IMR-90 (cell line): ENCODE measurements at regions not wholly inside any gene's neighbourhood (a gene's known extent, or its start where the extent isn't known, plus 50 kb on each side); places are given as distances from the start of the nearest gene placed in this dataset.

Experiments
- ATAC-seq: fragments of 200-7000 bp; cut with Tn5 transposase; 2 replicates; pipeline ENCODE4 v1.9.1; 2020; ENCODE audit warnings: low read depth, mild to moderate bottlenecking, moderate library complexity
- BruUV-seq: library from RNA; stranded (reverse); fragments of 400-500 nt; replicated peaks from 2 replicates; lab custom pipeline; 2021; lab: Mats Ljungman, UMichigan
- CTCF ChIA-PET: fragments of 300-600 bp; formaldehyde crosslinking; extraction: SDS; loops from one replicate; lab custom pipeline; 2021; ENCODE audit warnings: antibody characterized with exemption; lab: Yijun Ruan, JAX
- POLR2A ChIA-PET: fragments of 300-600 bp; sonication (Branson Sonifier 250); formaldehyde crosslinking; loops from one replicate; lab custom pipeline; 2022; ENCODE audit warnings: antibody characterized with exemption; ENCODE audit not compliant: unreplicated experiment; lab: Charles Lee
- DNase-seq: peaks from one replicate; pipeline ENCODE4 v3.0.0; 2013
- H2AFZ ChIP-seq: replicated peaks from 2 replicates; pipeline ENCODE3; 2013; ENCODE audit warnings: low read length, mild to moderate bottlenecking; ENCODE audit not compliant: poor library complexity
- H2AK5ac ChIP-seq: 2 replicates; pipeline ENCODE4 v1.6.1; 2013; ENCODE audit warnings: low read depth, low read length, inconsistent platforms
- H2AK9ac ChIP-seq: replicated peaks from 2 replicates; pipeline ENCODE3; 2013; ENCODE audit warnings: mild to moderate bottlenecking, low read depth, low read length, moderate library complexity; ENCODE audit not compliant: poor library complexity
- H2BK120ac ChIP-seq: 2 replicates; pipeline ENCODE4 v1.6.1; 2013; ENCODE audit warnings: low read depth, low read length, inconsistent platforms
- H2BK15ac ChIP-seq: 3 replicates; pipeline ENCODE4 v1.6.1; 2013; ENCODE audit warnings: low read depth, low read length, inconsistent platforms
- H2BK20ac ChIP-seq: 2 replicates; pipeline ENCODE4 v1.6.1; 2013; ENCODE audit warnings: low read depth, mild to moderate bottlenecking, inconsistent platforms, low read length, moderate library complexity
- H2BK5ac ChIP-seq: 2 replicates; pipeline ENCODE4 v1.6.1; 2013; ENCODE audit warnings: mild to moderate bottlenecking, low read depth, low read length, inconsistent platforms; ENCODE audit not compliant: poor library complexity, severe bottlenecking
- H3K14ac ChIP-seq: replicated peaks from 2 replicates; pipeline ENCODE4 v1.6.1; 2013; ENCODE audit warnings: low read depth, low read length, inconsistent platforms
- H3K18ac ChIP-seq: 2 replicates; pipeline ENCODE4 v1.6.1; 2013; ENCODE audit warnings: low read depth, low read length, control low read depth
- H3K23ac ChIP-seq: 2 replicates; pipeline ENCODE4 v1.6.1; 2013; ENCODE audit warnings: low read depth, low read length, inconsistent platforms
- H3K27ac ChIP-seq: 2 replicates; pipeline ENCODE4 v1.5.1; 2013; ENCODE audit warnings: mild to moderate bottlenecking, control low read depth, low read length; ENCODE audit not compliant: insufficient read depth
- H3K27me3 ChIP-seq: 2 replicates; pipeline ENCODE4 v1.6.1; 2013; ENCODE audit warnings: low read length; ENCODE audit not compliant: control insufficient read depth, insufficient read depth
- H3K36me3 ChIP-seq: 2 replicates; pipeline ENCODE4 v1.6.1; 2013; ENCODE audit warnings: low read length, mixed read lengths; ENCODE audit not compliant: control insufficient read depth, insufficient read depth
- H3K4ac ChIP-seq: 2 replicates; pipeline ENCODE4 v1.6.1; 2013; ENCODE audit warnings: low read depth, low read length, inconsistent platforms
- H3K4me1 ChIP-seq: 2 replicates; pipeline ENCODE4 v1.6.1; 2013; ENCODE audit warnings: low read length, mixed read lengths; ENCODE audit not compliant: control insufficient read depth, insufficient read depth
- H3K4me2 ChIP-seq: 2 replicates; pipeline ENCODE4 v1.6.1; 2013; ENCODE audit warnings: low read depth, mild to moderate bottlenecking, control low read depth, low read length, moderate library complexity
- H3K4me3 ChIP-seq: 2 replicates; pipeline ENCODE4 v1.5.1; 2013; ENCODE audit warnings: low read depth, mild to moderate bottlenecking, control low read depth, low read length, moderate library complexity; ENCODE audit not compliant: insufficient read depth
- H3K56ac ChIP-seq: 2 replicates; pipeline ENCODE4 v1.6.1; 2013; ENCODE audit warnings: low read length, inconsistent platforms; ENCODE audit not compliant: insufficient read depth; ENCODE audit errors: extremely low read depth
- H3K79me1 ChIP-seq, 2 experiments: 2 replicates each; pipeline ENCODE4 v1.6.1; 2013; ENCODE audit warnings: low read length in 2 of 2, inconsistent platforms in 1 of 2, low read depth in 1 of 2
- H3K9ac ChIP-seq: 2 replicates; pipeline ENCODE4 v1.6.1; 2013; ENCODE audit warnings: low read depth, low read length, control low read depth
- H3K9me1 ChIP-seq: 2 replicates; pipeline ENCODE4 v1.6.1; 2013; ENCODE audit warnings: low read length, inconsistent platforms; ENCODE audit not compliant: insufficient read depth
- H3K9me3 ChIP-seq: 2 replicates; pipeline ENCODE4 v1.6.1; 2013; ENCODE audit warnings: low read length; ENCODE audit not compliant: control insufficient read depth, insufficient read depth
- H4K20me1 ChIP-seq: 2 replicates; pipeline ENCODE4 v1.6.1; 2013; ENCODE audit warnings: low read length, inconsistent platforms; ENCODE audit not compliant: insufficient read depth
- H4K5ac ChIP-seq: 2 replicates; pipeline ENCODE4 v1.6.1; 2013; ENCODE audit warnings: mild to moderate bottlenecking, low read depth, low read length, control low read depth
- H4K8ac ChIP-seq, 2 experiments: 2 replicates each; pipeline ENCODE4 v1.6.1; 2013; ENCODE audit warnings: low read depth in 2 of 2, low read length in 2 of 2, control low read depth in 1 of 2, inconsistent platforms in 1 of 2
- H4K91ac ChIP-seq: 2 replicates; pipeline ENCODE4 v1.6.1; 2013; ENCODE audit warnings: low read depth, low read length, inconsistent platforms; ENCODE audit not compliant: insufficient read depth
- BHLHE40 ChIP-seq: fragments of 150-350 bp; IDR thresholded peaks from 2 replicates; pipeline ENCODE4 v1.6.1; 2016; ENCODE audit warnings: mild to moderate bottlenecking, low read depth, low read length
- CEBPB ChIP-seq: IDR thresholded peaks from 2 replicates; pipeline ENCODE4 v1.6.1; 2012; ENCODE audit warnings: low read depth, low read length, improper control_type of control experiment
- CHD1 ChIP-seq: IDR thresholded peaks from 2 replicates; pipeline ENCODE4 v1.6.1; 2012; ENCODE audit warnings: low read depth, low read length, improper control_type of control experiment
- CTCF ChIP-seq: conservative IDR thresholded peaks from 2 replicates; pipeline ENCODE4 v1.5.1; 2012; ENCODE audit warnings: mild to moderate bottlenecking, low read depth, low read length, improper control_type of control experiment
- ELK1 ChIP-seq: fragments of 150-350 bp; IDR thresholded peaks from 2 replicates; pipeline ENCODE4 v1.6.1; 2016; ENCODE audit warnings: low read depth, mild to moderate bottlenecking, low read length, moderate library complexity, borderline replicate concordance
- FOS ChIP-seq: fragments of 150-350 bp; IDR thresholded peaks from 2 replicates; pipeline ENCODE4 v1.6.1; 2016; ENCODE audit warnings: low read depth, low read length
- MAFK ChIP-seq: IDR thresholded peaks from 2 replicates; pipeline ENCODE4 v1.6.1; 2012; ENCODE audit warnings: low read depth, low read length, improper control_type of control experiment
- MAZ ChIP-seq: IDR thresholded peaks from 2 replicates; pipeline ENCODE4 v1.6.1; 2012; ENCODE audit warnings: low read depth, mild to moderate bottlenecking, low read length, improper control_type of control experiment, moderate library complexity, borderline replicate concordance
- MXI1 ChIP-seq: IDR thresholded peaks from 2 replicates; pipeline ENCODE4 v1.6.1; 2012; ENCODE audit warnings: low read depth, mild to moderate bottlenecking, low read length, moderate library complexity, borderline replicate concordance
- NFE2L2 ChIP-seq: fragments of 150-350 bp; IDR thresholded peaks from 2 replicates; pipeline ENCODE4 v1.6.1; 2016; ENCODE audit warnings: low read depth, mild to moderate bottlenecking, low read length
- POLR2A ChIP-seq: IDR thresholded peaks from 2 replicates; pipeline ENCODE4 v1.6.1; 2012; ENCODE audit warnings: mild to moderate bottlenecking, low read depth, low read length
- RAD21 ChIP-seq: IDR thresholded peaks from 2 replicates; pipeline ENCODE4 v1.6.1; 2012; ENCODE audit warnings: low read length, improper control_type of control experiment
- RCOR1 ChIP-seq: IDR thresholded peaks from 2 replicates; pipeline ENCODE4 v1.6.1; 2012; ENCODE audit warnings: mild to moderate bottlenecking, low read length, improper control_type of control experiment; ENCODE audit not compliant: insufficient replicate concordance
- RFX5 ChIP-seq: IDR thresholded peaks from 2 replicates; pipeline ENCODE4 v1.8.0; 2012; ENCODE audit warnings: low read depth, mild to moderate bottlenecking, low read length, moderate library complexity
- SMC3 ChIP-seq: fragments of 150-350 bp; IDR thresholded peaks from 2 replicates; pipeline ENCODE4 v1.6.1; 2016; ENCODE audit warnings: low read depth, mild to moderate bottlenecking, antibody characterized with exemption, low read length, moderate library complexity
- USF2 ChIP-seq: fragments of 150-350 bp; IDR thresholded peaks from 2 replicates; pipeline ENCODE4 v1.6.1; 2017; ENCODE audit warnings: mild to moderate bottlenecking, antibody characterized with exemption, low read length, low read depth
- WGBS, 2 experiments: methylation state at CpG; one replicate each; pipeline versions ENCODE4 v1.1.5 to v1.1.7; 2013; ENCODE audit warnings: missing lambda C conversion rate in 2 of 2; ENCODE audit not compliant: insufficient read length in 1 of 2; ENCODE audit errors: extremely low coverage in 2 of 2; 5-methylcytosine and 5-hydroxymethylcytosine counted together
- dilution Hi-C: fragments of 300-500 bp; cut with HindIII; formaldehyde crosslinking; loops from one replicate; pipeline ENCODE4 v1.14.3; 2018; ENCODE audit warnings: low sequenced_read_pairs; ENCODE audit not compliant: unreplicated experiment
- in situ Hi-C: fragments of 300-500 bp; cut with MboI; formaldehyde crosslinking; loops from 3 replicates; pipeline ENCODE4 v1.14.3; 2019; ENCODE audit warnings: low sequenced_read_pairs, inconsistent platforms, mixed read lengths
- intact Hi-C: fragments of 100-400 bp; cut with micrococcal nuclease; formaldehyde crosslinking; loops from 2 replicates; pipeline ENCODE4 v1.10.0; 2022

- Histone ChIP-seq H2BK20ac (no peak overlapping the region), H3K4ac (no peak overlapping the region), H2AK5ac (no peak overlapping the region), H3K79me1 (no peaks in the 10 kb centered on the region), H3K4me2 (no peak overlapping the region), H2AFZ (no peak overlapping the region), H3K9me3 (no peaks in the 10 kb centered on the region), H3K27ac (no peak overlapping the region), H2BK120ac (no peak overlapping the region), H3K9me1 (no peaks in the 10 kb centered on the region), H4K91ac (no peak overlapping the region), H3K9ac (no peak overlapping the region), H3K27me3 (no peaks in the 10 kb centered on the region), H2BK15ac (no peak overlapping the region), H3K18ac (no peak overlapping the region), H3K36me3 (no peaks in the 10 kb centered on the region), H4K8ac (no peak overlapping the region), H4K20me1 (no peaks in the 10 kb centered on the region), H2AK9ac (no peak overlapping the region), H3K23ac (no peak overlapping the region), H2BK5ac (no peak overlapping the region), H3K4me3 (no peak overlapping the region), H3K14ac (no peak overlapping the region), H4K5ac (no peak overlapping the region), H3K4me1 (no peaks in the 10 kb centered on the region), H3K56ac (no peak overlapping the region)
- no CpG with 5 or more reads among the region's 8 CpGs for WGBS, 2 experiments
- dilution Hi-C loops (no loop called here), intact Hi-C loops (no loop called here), in situ Hi-C loops (loop anchor here (25.0 kb wide), 1 partner anchor 400 kb away; no protein-coding TSS in a partner anchor)
- ATAC-seq: no peak
- DNase-seq: no peak
- ChIA-PET CTCF (no interaction called here), POLR2A (no interaction called here)
- BruUV-seq: no TSS peak
- TF ChIP-seq FOS (no peak), ELK1 (no peak), RFX5 (no peak), POLR2A (no peak), CHD1 (no peak), MAFK (no peak), BHLHE40 (no peak), MXI1 (no peak), USF2 (no peak), RAD21 (no peak), CEBPB (no peak), RCOR1 (no peak), NFE2L2 (no peak), MAZ (no peak), CTCF (no peak), SMC3 (no peak)
Observed at GRCh38 chr4:57437649-57438048, 327.5 kb upstream of the IGFBP7 start.
